DMS153 treated with DMSO at 0.1 percent for 48 hours (cell line): ENCODE measurements at regions not wholly inside any gene's neighbourhood (a gene's known extent, or its start where the extent isn't known, plus 50 kb on each side); places are given as distances from the start of the nearest gene placed in this dataset.

Source experiments
- DNase-seq: peaks from one replicate; lab custom pipeline; 2025; ENCODE audit not compliant: unreplicated experiment; lab: John Stamatoyannopoulos, UW

- DNase-seq, result no peak
Observed at GRCh38 chr18:21162786-21163185, 51.2 kb upstream of the ROCK1 start.

GRCh38 chr18:21163647-21164547 is 52.3 kb upstream of the ROCK1 start:
- no peak for DNase-seq

DNA sequence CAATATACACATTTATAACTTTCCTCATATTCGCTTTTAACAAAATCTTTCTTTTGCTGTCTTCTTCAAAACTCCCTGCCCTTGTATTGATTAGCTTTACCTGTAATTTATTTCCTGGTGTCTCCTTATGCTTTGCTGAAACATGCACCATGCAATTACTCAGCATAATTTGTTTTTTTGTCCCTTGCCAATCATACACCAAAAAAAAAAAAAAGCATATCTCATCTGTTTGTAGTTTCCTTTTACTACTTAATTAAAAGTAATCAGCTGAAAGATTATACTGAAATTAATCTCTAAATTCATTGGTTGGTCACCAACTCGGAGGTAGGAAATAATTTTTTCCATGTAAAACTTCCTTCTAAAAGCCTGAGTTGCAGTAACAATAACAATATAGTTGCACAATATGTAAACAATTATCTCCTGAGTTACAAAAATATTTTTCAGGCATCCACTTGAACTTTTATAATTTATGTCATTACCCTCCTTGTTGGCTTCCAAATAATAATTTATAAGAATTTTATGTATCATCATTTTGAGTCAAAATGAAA is 53.0 kb upstream of the ROCK1 start:
- DNase-seq, result no peak

DNA sequence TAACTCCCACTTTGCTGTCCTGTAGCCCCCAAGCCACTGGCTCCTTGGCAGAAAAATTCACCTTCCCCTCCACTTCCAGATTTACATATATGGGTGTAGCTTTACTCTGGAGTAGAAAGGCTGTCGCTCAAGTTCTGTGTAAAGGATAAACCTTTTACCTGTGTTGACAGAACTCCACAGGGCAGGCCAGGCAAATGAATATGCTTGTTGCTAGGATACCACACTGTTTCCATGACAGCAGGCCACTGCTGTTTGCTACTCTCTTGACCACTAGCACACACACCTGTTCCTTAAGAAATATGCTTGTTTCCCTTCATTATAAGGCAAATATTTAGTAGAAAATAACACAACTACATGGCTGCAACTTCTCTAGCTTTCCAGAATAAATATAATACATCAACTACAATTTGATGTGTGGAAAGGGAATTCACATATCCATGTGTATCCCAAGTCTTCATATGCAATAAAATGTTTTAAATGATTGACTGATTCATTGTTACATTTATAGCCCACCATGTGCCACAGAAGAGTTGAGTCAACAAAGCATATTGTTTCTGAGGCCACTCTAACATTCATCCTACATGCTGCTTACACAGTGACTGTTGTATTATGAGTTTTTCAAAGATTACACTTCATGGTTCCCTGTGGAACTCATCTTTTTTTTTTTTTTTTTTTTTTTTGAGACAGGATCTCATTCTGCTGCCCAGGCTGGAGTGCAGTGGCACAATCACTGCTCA is 56.2 kb upstream of the ROCK1 start:
- peak; percentile 95 for DNase-seq

DNA sequence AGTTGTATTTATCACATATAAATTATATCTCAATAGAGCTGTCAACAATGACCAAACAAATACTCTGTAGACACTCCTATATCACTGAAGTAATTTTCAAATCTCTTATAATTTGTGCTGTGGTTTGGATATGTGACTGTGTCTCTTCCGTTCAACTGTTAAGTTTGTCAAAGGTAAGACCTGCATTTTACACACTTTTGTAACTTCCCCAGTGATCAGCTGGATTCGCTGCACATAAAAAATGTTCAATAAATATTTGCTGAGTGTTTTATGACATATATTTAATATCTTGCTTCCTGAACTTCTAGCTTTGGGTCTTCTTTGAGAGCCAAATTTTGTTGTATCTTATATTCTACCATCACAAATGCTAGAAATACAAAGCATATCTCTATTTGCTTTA is 57.3 kb upstream of the ROCK1 start:
- DNase-seq, result no peak

GRCh38 chr18:21177822-21178221 is 64.2 kb upstream of the GREB1L start:
- DNase-seq, result no peak

GRCh38 chr18:21179590-21180220 is 62.3 kb upstream of the GREB1L start:
- peak; percentile 67 for DNase-seq

GRCh38 chr18:21180588-21180987 is 61.4 kb upstream of the GREB1L start:
- DNase-seq, result no peak

DNA sequence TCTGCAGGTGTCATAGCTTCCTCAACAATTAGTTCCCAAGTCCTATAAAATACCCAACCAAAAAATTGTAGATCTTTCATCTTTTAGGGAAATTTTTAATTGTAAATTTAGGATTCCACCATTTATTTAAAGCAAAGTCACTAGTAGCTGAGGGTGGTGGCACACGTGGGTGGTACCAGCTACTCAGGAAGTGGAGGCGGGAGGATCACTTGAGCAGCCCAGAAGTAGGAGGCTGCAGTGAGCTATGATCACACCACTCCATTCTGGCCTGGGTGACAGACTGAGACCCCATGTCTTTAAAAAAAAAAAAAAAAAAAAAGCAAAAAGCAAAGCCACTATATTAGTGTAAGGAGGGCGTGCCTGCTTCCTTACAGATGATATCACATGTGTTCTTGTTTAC is 60.3 kb upstream of the GREB1L start:
- DNase-seq, result no peak

- no peak for DNase-seq
Observed at GRCh38 chr18:21183670-21184069, 58.4 kb upstream of the GREB1L start.

DNA sequence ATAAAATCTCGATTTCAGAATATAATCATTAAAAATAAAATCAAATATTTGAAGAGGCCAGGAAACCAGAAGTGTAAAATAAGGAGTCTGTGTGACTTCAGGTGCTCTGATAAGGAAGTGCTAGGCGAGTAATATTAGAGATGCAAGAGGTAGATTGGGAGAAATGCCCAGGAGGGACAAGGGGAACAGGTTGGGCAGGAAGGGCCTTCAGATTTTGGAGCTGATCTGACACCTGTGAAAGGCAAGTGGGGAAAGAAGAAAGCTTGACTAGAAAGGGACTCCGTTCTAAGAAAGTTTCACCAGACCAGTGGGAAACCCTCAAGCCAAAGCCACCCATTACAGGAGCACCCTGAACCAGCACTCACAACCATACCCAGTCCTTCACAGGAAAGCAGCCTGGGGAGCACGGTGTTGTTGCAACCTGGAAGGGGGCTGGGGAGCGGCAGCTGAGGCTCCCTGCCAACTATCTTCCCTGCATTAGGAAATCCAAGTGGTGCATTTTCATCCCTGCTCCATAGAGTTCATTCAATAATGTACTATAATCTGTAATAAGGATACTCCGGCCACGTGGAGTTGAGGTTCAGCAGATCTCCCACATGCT is 57.5 kb upstream of the GREB1L start:
- DNase-seq, result no peak

DNA sequence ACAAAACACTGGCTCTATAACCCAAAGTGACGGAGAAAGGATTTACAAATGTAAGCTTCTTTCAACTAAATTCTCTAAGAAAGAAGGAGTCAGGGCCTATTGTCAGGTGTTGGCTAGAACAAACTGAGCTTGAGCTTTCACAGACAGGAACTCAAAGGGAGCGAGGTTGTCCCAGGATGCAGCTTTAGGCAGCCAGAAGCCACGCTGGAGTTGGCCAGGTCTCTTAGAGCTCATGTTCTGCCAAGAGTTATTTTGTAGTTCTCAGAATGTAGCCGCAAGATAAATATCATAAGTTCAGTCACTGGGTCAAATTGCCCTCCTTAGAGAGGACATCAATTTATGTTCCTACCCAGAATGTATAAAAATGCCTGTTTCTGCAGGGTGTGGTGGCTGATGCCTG is 54.1 kb upstream of the GREB1L start:
- no peak for DNase-seq

- peak; percentile 21 for DNase-seq
Observed at GRCh38 chr18:21191596-21192307, 50.3 kb upstream of the GREB1L start.
